ENCODE measurements at regions not wholly inside any gene's neighbourhood (a gene's known extent, or its start where the extent isn't known, plus 50 kb on each side); places are given as distances from the start of the nearest gene placed in this dataset.

GRCh38 chr14:51307551-51307950, 67.5 kb downstream of the TMX1 start:
- H3K4me1 ChIP-seq (replicated peaks in 1 of 2): no peaks in the 10 kb centered on the region
- no peak overlapping the region for H3K4me3 ChIP-seq
- no peaks in the 10 kb centered on the region for H3K36me3 ChIP-seq (replicated peaks in 1 of 2)
- intact Hi-C loops (cut with DNase I): no loop called here
- H3K27me3 ChIP-seq: no peaks in the 10 kb centered on the region
- no peak overlapping the region for H3K27ac ChIP-seq
- 88 to 98% (median 94%) methylated on average over 1 of the region's 1 CpG for WGBS, 4 donors
- no peak for DNase-seq
- no peaks in the 10 kb centered on the region for H3K9me3 ChIP-seq (replicated peaks in 1 of 3)
- TF ChIP-seq, protein P1, sequence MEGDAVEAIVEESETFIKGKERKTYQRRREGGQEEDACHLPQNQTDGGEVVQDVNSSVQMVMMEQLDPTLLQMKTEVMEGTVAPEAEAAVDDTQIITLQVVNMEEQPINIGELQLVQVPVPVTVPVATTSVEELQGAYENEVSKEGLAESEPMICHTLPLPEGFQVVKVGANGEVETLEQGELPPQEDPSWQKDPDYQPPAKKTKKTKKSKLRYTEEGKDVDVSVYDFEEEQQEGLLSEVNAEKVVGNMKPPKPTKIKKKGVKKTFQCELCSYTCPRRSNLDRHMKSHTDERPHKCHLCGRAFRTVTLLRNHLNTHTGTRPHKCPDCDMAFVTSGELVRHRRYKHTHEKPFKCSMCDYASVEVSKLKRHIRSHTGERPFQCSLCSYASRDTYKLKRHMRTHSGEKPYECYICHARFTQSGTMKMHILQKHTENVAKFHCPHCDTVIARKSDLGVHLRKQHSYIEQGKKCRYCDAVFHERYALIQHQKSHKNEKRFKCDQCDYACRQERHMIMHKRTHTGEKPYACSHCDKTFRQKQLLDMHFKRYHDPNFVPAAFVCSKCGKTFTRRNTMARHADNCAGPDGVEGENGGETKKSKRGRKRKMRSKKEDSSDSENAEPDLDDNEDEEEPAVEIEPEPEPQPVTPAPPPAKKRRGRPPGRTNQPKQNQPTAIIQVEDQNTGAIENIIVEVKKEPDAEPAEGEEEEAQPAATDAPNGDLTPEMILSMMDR (IDR thresholded peaks at IDR 0.05): no peak
- TF ChIP-seq POLR2A (IDR thresholded peaks at IDR 0.05): no peak

DNA sequence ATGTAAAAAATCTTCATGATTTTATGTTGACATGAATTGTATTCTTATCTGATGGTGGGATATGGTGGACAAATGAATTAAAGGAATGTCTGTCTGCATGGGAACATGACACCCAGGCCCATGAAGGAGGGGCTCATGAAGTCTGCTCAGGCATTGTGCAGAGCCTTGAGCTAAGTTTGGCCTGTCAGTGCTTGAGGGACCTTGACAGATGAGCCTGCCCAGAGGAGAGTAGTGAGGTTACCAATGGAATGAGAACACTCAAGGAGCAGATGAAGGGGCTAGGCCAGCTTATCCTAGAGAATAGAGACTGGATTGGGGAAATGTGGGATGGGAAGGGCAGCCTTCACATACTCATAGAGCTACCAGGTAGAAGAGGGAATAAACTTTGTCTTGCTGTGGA, 68.8 kb downstream of the TMX1 start:
- Histone ChIP-seq H3K36me3 (replicated peaks in 1 of 2) (no peaks in the 10 kb centered on the region), H3K9me3 (replicated peaks in 1 of 3) (no peaks in the 10 kb centered on the region), H3K27me3 (no peaks in the 10 kb centered on the region), H3K27ac (no peak overlapping the region), H3K4me3 (no peak overlapping the region), H3K4me1 (replicated peaks in 1 of 2) (no peaks in the 10 kb centered on the region)
- no peak for DNase-seq
- no peak for TF ChIP-seq POLR2A (IDR thresholded peaks at IDR 0.05)
- TF ChIP-seq, protein P1 (IDR thresholded peaks at IDR 0.05): no peak
- intact Hi-C loops (cut with DNase I): no loop called here

GRCh38 chr14:51310505-51310944, 70.5 kb downstream of the TMX1 start:
- WGBS, 4 donors: 76 to 83% (median 82%) methylated on average over 1 of the region's 1 CpG
- H3K27ac ChIP-seq: no peak overlapping the region
- no peaks in the 10 kb centered on the region for H3K36me3 ChIP-seq (replicated peaks in 1 of 2)
- H3K9me3 ChIP-seq (replicated peaks in 1 of 3): no peaks in the 10 kb centered on the region
- H3K4me1 ChIP-seq (replicated peaks in 1 of 2): no peaks in the 10 kb centered on the region
- TF ChIP-seq POLR2A (IDR thresholded peaks at IDR 0.05): no peak
- TF ChIP-seq, protein P1 (IDR thresholded peaks at IDR 0.05): no peak
- H3K4me3 ChIP-seq: no peak overlapping the region
- intact Hi-C loops (cut with DNase I): no loop called here
- DNase-seq: no peak
- H3K27me3 ChIP-seq: no peaks in the 10 kb centered on the region

DNA sequence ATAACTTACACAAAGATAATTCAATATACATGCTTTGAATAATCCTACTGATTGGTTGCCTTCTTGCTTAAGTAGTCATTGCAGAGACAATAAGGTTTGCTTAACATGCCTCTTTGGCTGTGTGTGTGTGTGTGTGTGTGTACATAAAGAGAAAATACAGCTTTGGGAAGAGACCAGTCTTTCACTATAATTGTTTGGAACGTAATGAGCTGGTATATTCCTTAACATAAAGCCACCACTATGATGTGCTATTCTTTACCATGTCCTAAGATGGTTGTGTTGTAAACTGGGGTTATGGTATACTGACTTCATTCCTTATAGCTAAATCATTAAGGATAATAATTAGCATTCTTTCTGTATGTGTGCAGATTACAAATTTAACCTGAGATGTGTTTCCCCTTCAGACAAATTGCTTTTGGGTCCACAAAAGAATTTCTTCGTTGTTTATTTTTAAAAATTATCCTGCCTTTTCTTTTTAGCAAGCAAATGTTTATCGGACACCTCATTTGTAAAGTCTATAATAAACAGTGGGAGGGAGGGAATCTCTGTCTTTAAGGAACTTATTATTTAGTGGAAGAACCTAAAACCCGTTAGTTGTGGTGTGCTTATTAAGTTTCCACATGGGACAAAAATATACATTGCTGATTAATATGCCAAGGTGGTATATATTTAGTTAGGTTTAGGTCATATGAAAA, 74.4 kb downstream of the TMX1 start:
- intact Hi-C loops (cut with DNase I): no loop called here
- Histone ChIP-seq H3K9me3 (replicated peaks in 1 of 3) (no peaks in the 10 kb centered on the region), H3K4me3 (no peak overlapping the region), H3K27ac (no peak overlapping the region), H3K27me3 (no peaks in the 10 kb centered on the region), H3K4me1 (replicated peaks in 1 of 2) (peaks cover 0 to 10% of the 10 kb centered on the region in 2 donors), H3K36me3 (replicated peaks in 1 of 2) (no peaks in the 10 kb centered on the region)
- WGBS, 4 donors: 88 to 94% (median 90%) methylated on average over 4 of the region's 4 CpGs
- no peak for DNase-seq
- no peak for TF ChIP-seq POLR2A (IDR thresholded peaks at IDR 0.05)
- TF ChIP-seq, protein P1 (IDR thresholded peaks at IDR 0.05): no peak

All from adrenal gland (tissue), 9 donors.